HG03196 (cell line): ENCODE measurements at regions not wholly inside any gene's neighbourhood (a gene's known extent, or its start where the extent isn't known, plus 50 kb on each side); places are given as distances from the start of the nearest gene placed in this dataset.

Source experiments
- ATAC-seq: cut with Tn5 transposase; IDR thresholded peaks from one replicate; pipeline ENCODE4 v1.9.1; 2021; ENCODE audit not compliant: unreplicated experiment

- no peak for ATAC-seq
These were observed 368.2 kb upstream of the SMIM30 start for GRCh38 chr7:113486548-113486947.

- ATAC-seq: no peak
These were observed 365.3 kb upstream of the SMIM30 start for GRCh38 chr7:113483657-113484056.

- no peak for ATAC-seq
These were observed 362.2 kb upstream of the SMIM30 start for GRCh38 chr7:113480537-113480936.

- ATAC-seq: no peak
These were observed 345.9 kb upstream of the SMIM30 start for GRCh38 chr7:113464096-113464855.

GRCh38 chr7:113460067-113460466, 341.7 kb upstream of the SMIM30 start:
- no peak for ATAC-seq

- ATAC-seq: no peak
These were observed 338.2 kb upstream of the SMIM30 start for GRCh38 chr7:113456533-113456932.

GRCh38 chr7:113454597-113455169, 336.3 kb upstream of the SMIM30 start:
- ATAC-seq: no peak

- ATAC-seq: no peak
These were observed 333.9 kb upstream of the SMIM30 start for GRCh38 chr7:113452245-113452644.

GRCh38 chr7:113446791-113447190, 328.4 kb upstream of the SMIM30 start:
- no peak for ATAC-seq

GRCh38 chr7:113446391-113446790, 328.0 kb upstream of the SMIM30 start:
- no peak for ATAC-seq

GRCh38 chr7:113444261-113444660, 325.9 kb upstream of the SMIM30 start:
- ATAC-seq: no peak

- no peak for ATAC-seq
These were observed 321.8 kb upstream of the SMIM30 start for GRCh38 chr7:113440173-113440572.

GRCh38 chr7:113431406-113431805, 313.1 kb upstream of the SMIM30 start:
- no peak for ATAC-seq

- ATAC-seq: no peak
These were observed 305.9 kb upstream of the SMIM30 start for GRCh38 chr7:113424185-113424817.

GRCh38 chr7:113421696-113422330, 303.5 kb upstream of the SMIM30 start:
- peak; percentile 100 for ATAC-seq

GRCh38 chr7:113414401-113415035, 296.2 kb upstream of the SMIM30 start:
- ATAC-seq: no peak

GRCh38 chr7:113412410-113412809, 294.1 kb upstream of the SMIM30 start:
- no peak for ATAC-seq

- no peak for ATAC-seq
These were observed 292.4 kb upstream of the SMIM30 start for GRCh38 chr7:113410796-113411195.

GRCh38 chr7:113408999-113409398, 290.6 kb upstream of the SMIM30 start:
- ATAC-seq: no peak

GRCh38 chr7:113405296-113406056, 287.1 kb upstream of the SMIM30 start:
- no peak for ATAC-seq

- no peak for ATAC-seq
These were observed 285.9 kb upstream of the SMIM30 start for GRCh38 chr7:113404245-113404644.
